Esophagus squamous epithelium (tissue), 5 donors: ENCODE measurements at regions not wholly inside any gene's neighbourhood (a gene's known extent, or its start where the extent isn't known, plus 50 kb on each side); places are given as distances from the start of the nearest gene placed in this dataset.

Experiments used
- DNase-seq: peaks from one replicate; lab custom pipeline; 2025; lab: John Stamatoyannopoulos, UW
- H3K27ac ChIP-seq, 4 donors: fragments of 200-600 bp; sonication (generic); one replicate each; pipeline ENCODE4 v1.5.1; 2016 to 2019; ENCODE audit warnings: mild to moderate bottlenecking in 1 of 4
- H3K27me3 ChIP-seq, 4 donors: fragments of 200-600 bp; sonication (generic); 1 replicate in 3 of 4; 2 replicates in 1 of 4; pipeline versions ENCODE4 v1.5.1 to v1.6.0; 2017 to 2021; ENCODE audit warnings: antibody characterized with exemption in 1 of 4
- H3K36me3 ChIP-seq, 3 donors: fragments of 200-600 bp; sonication (generic); one replicate each; pipeline ENCODE4 v1.5.1; 2016 to 2019
- H3K4me1 ChIP-seq, 3 donors: fragments of 200-600 bp; sonication (generic); one replicate each; pipeline ENCODE4 v1.5.1; 2017 to 2019
- H3K4me3 ChIP-seq, 4 donors: fragments of 200-600 bp; sonication (generic); 1 replicate in 3 of 4; 2 replicates in 1 of 4; pipeline ENCODE4 v1.5.1; 2016 to 2019; ENCODE audit warnings: mild to moderate bottlenecking in 2 of 4, moderate library complexity in 1 of 4
- H3K9me3 ChIP-seq, 3 donors: fragments of 200-600 bp; sonication (generic); one replicate each; pipeline ENCODE4 v1.5.1; 2016 to 2019
- CTCF ChIP-seq, 6 experiments: fragments of 450-650 bp in 4 of 6; fragments of 200-600 bp in 2 of 6; sonication (generic) in 2 of 6; IDR thresholded peaks; one replicate each; pipeline ENCODE4 v1.5.1; 2016 to 2019; ENCODE audit warnings: antibody characterized with exemption in 6 of 6, mild to moderate bottlenecking in 4 of 6, moderate library complexity in 4 of 6
- POLR2A ChIP-seq, 4 donors: fragments of 450-650 bp; IDR thresholded peaks; one replicate each; pipeline ENCODE4 v1.6.1; 2017; ENCODE audit warnings: antibody characterized with exemption in 4 of 4, mild to moderate bottlenecking in 4 of 4, moderate library complexity in 3 of 4
- WGBS, 2 donors: methylation state at CpG; one replicate each; pipeline ENCODE4 v1.1.5; 2018; 5-methylcytosine and 5-hydroxymethylcytosine counted together
- intact Hi-C: fragments of 100-400 bp; cut with DNase I; formaldehyde crosslinking; loops from one replicate; pipeline ENCODE4 v1.15.0; 2022
- donor health status: DM: yes; HTN: yes; CAD: no.

GRCh38 chr2:13102397-13103063, 385.8 kb downstream of the TRIB2 start:
- H3K9me3 ChIP-seq: peaks cover 0 to 9% (median 0%) of the 10 kb centered on the region in 3 donors
- H3K27me3 ChIP-seq: no peaks in the 10 kb centered on the region
- DNase-seq: no peak
- H3K4me1 ChIP-seq: no peaks in the 10 kb centered on the region
- H3K4me3 ChIP-seq: no peak overlapping the region
- intact Hi-C loops: no loop called here
- WGBS, 2 donors: 78 to 87% methylated on average over 4 of the region's 4 CpGs
- H3K27ac ChIP-seq: no peak overlapping the region
- TF ChIP-seq POLR2A (IDR thresholded peaks at IDR 0.05) (no peak), CTCF (IDR thresholded peaks at IDR 0.05) (no peak)
- H3K36me3 ChIP-seq: no peaks in the 10 kb centered on the region

GRCh38 chr2:13103151-13103550, 386.4 kb downstream of the TRIB2 start:
- Histone ChIP-seq H3K4me1 (no peaks in the 10 kb centered on the region), H3K27ac (no peak overlapping the region), H3K36me3 (no peaks in the 10 kb centered on the region), H3K4me3 (no peak overlapping the region), H3K9me3 (peaks cover 0 to 9% (median 0%) of the 10 kb centered on the region in 3 donors), H3K27me3 (no peaks in the 10 kb centered on the region)
- intact Hi-C loops: no loop called here
- TF ChIP-seq CTCF (IDR thresholded peaks at IDR 0.05): no peak
- TF ChIP-seq POLR2A (IDR thresholded peaks at IDR 0.05): no peak
- no peak for DNase-seq
- 68 to 71% methylated on average over 1 of the region's 1 CpG for WGBS, 2 donors

- Histone ChIP-seq H3K4me1 (peaks cover 0 to 4% (median 0%) of the 10 kb centered on the region in 3 donors), H3K9me3 (peaks cover 0 to 3% (median 0%) of the 10 kb centered on the region in 3 donors), H3K27me3 (no peaks in the 10 kb centered on the region), H3K27ac (no peak overlapping the region), H3K4me3 (no peak overlapping the region), H3K36me3 (no peaks in the 10 kb centered on the region)
- intact Hi-C loops: no loop called here
- TF ChIP-seq CTCF (IDR thresholded peaks at IDR 0.05) (no peak), POLR2A (IDR thresholded peaks at IDR 0.05) (no peak)
- 64% methylated on average over 5 of the region's 5 CpGs for WGBS, 2 donors
- DNase-seq: no peak
Observed at GRCh38 chr2:13103778-13104493, 387.2 kb downstream of the TRIB2 start.

GRCh38 chr2:13104723-13105122, 388.0 kb downstream of the TRIB2 start:
- Histone ChIP-seq H3K27ac (no peak overlapping the region), H3K4me3 (no peak overlapping the region), H3K9me3 (no peaks in the 10 kb centered on the region), H3K4me1 (peaks cover 0 to 12% (median 0%) of the 10 kb centered on the region in 3 donors), H3K27me3 (no peaks in the 10 kb centered on the region), H3K36me3 (no peaks in the 10 kb centered on the region)
- no peak for DNase-seq
- intact Hi-C loops: no loop called here
- no peak for TF ChIP-seq POLR2A (IDR thresholded peaks at IDR 0.05)
- no peak for TF ChIP-seq CTCF (IDR thresholded peaks at IDR 0.05)

GRCh38 chr2:13106302-13106701, 389.6 kb downstream of the TRIB2 start:
- Histone ChIP-seq H3K4me3 (no peak overlapping the region), H3K27me3 (no peaks in the 10 kb centered on the region), H3K27ac (no peak overlapping the region), H3K36me3 (no peaks in the 10 kb centered on the region), H3K4me1 (peaks cover 0 to 25% (median 0%) of the 10 kb centered on the region in 3 donors), H3K9me3 (no peaks in the 10 kb centered on the region)
- DNase-seq: no peak
- 62 to 71% methylated on average over 3 of the region's 3 CpGs for WGBS, 2 donors
- TF ChIP-seq CTCF (IDR thresholded peaks at IDR 0.05): no peak
- TF ChIP-seq POLR2A (IDR thresholded peaks at IDR 0.05): no peak
- intact Hi-C loops: no loop called here
